ENCODE measurements at regions not wholly inside any gene's neighbourhood (a gene's known extent, or its start where the extent isn't known, plus 50 kb on each side); places are given as distances from the start of the nearest gene placed in this dataset.

GRCh38 chr10:129136951-129137350 lies 330.1 kb upstream of the MGMT start:
- Histone ChIP-seq H2BK15ac (ENCODE audit: low read length) (no peak overlapping the region), H3K4ac (ENCODE audit: low read length) (no peak overlapping the region), H3K4me1 (ENCODE audit: control insufficient read depth in 2 of 2, insufficient read depth in 1 of 2, low read depth in 1 of 2, low read length in 2 of 2) (peaks cover 0 to 2% of the 10 kb centered on the region in 2 donors), H3K27ac (replicated peaks; ENCODE audit: low read length) (no peak overlapping the region), H2AFZ (ENCODE audit: low read length) (no peak overlapping the region), H3K79me1 (ENCODE audit: low read depth, low read length) (no peaks in the 10 kb centered on the region), H3K4me2 (ENCODE audit: insufficient read depth, low read length, poor library complexity, severe bottlenecking) (no peak overlapping the region), H3K9ac (ENCODE audit: low read depth, low read length, poor library complexity) (no peak overlapping the region), H3K14ac (ENCODE audit: low read length) (no peak overlapping the region), H3K36me3 (replicated peaks in 1 of 2; ENCODE audit: control insufficient read depth in 2 of 2, insufficient read depth in 2 of 2, low read length in 2 of 2) (no peaks in the 10 kb centered on the region), H3K18ac (ENCODE audit: low read length) (no peak overlapping the region), H2AK5ac (ENCODE audit: low read depth, low read length) (no peak overlapping the region), H4K91ac (ENCODE audit: low read depth, low read length, poor library complexity) (no peak overlapping the region), H3K23ac (ENCODE audit: low read depth, low read length, poor library complexity) (no peak overlapping the region), H2BK5ac (ENCODE audit: low read length) (no peak overlapping the region), H4K8ac (ENCODE audit: low read depth, low read length) (no peak overlapping the region), H2BK120ac (ENCODE audit: low read depth, low read length) (no peak overlapping the region), H2BK12ac (ENCODE audit: low read length) (no peak overlapping the region), H3K4me3 (ENCODE audit: low read length in 2 of 2) (no peak overlapping the region), H3K27me3 (ENCODE audit: control insufficient read depth in 3 of 3, insufficient read depth in 3 of 3, low read depth in 1 of 3, low read length in 3 of 3) (no peaks in the 10 kb centered on the region), H3K9me3 (replicated peaks in 1 of 2; ENCODE audit: control insufficient read depth in 2 of 2, insufficient read depth in 1 of 2, low read depth in 1 of 2, low read length in 2 of 2) (no peaks in the 10 kb centered on the region)
- no peak for DNase-seq (ENCODE audit: low spot score)
- no CpG with 5 or more reads among the region's 19 CpGs for WGBS, 2 donors (ENCODE audit: extremely low coverage in 2 of 2, insufficient read length in 2 of 2, insufficient replicate concordance in 1 of 2)

- Histone ChIP-seq H3K4me3 (ENCODE audit: low read length in 2 of 2) (no peak overlapping the region), H2BK12ac (ENCODE audit: low read length) (no peak overlapping the region), H3K9ac (ENCODE audit: low read depth, low read length, poor library complexity) (no peak overlapping the region), H3K27me3 (ENCODE audit: control insufficient read depth in 3 of 3, insufficient read depth in 3 of 3, low read depth in 1 of 3, low read length in 3 of 3) (no peaks in the 10 kb centered on the region), H2AK5ac (ENCODE audit: low read depth, low read length) (no peak overlapping the region), H3K14ac (ENCODE audit: low read length) (no peak overlapping the region), H4K8ac (ENCODE audit: low read depth, low read length) (no peak overlapping the region), H3K4me2 (ENCODE audit: insufficient read depth, low read length, poor library complexity, severe bottlenecking) (no peak overlapping the region), H3K4me1 (ENCODE audit: control insufficient read depth in 2 of 2, insufficient read depth in 1 of 2, low read depth in 1 of 2, low read length in 2 of 2) (no peaks in the 10 kb centered on the region), H3K4ac (ENCODE audit: low read length) (no peak overlapping the region), H3K18ac (ENCODE audit: low read length) (no peak overlapping the region), H3K79me1 (ENCODE audit: low read depth, low read length) (no peaks in the 10 kb centered on the region), H3K23ac (ENCODE audit: low read depth, low read length, poor library complexity) (no peak overlapping the region), H3K9me3 (replicated peaks in 1 of 2; ENCODE audit: control insufficient read depth in 2 of 2, insufficient read depth in 1 of 2, low read depth in 1 of 2, low read length in 2 of 2) (no peaks in the 10 kb centered on the region), H2BK120ac (ENCODE audit: low read depth, low read length) (no peak overlapping the region), H3K27ac (replicated peaks; ENCODE audit: low read length) (no peak overlapping the region), H2BK5ac (ENCODE audit: low read length) (no peak overlapping the region), H2BK15ac (ENCODE audit: low read length) (no peak overlapping the region), H3K36me3 (replicated peaks in 1 of 2; ENCODE audit: control insufficient read depth in 2 of 2, insufficient read depth in 2 of 2, low read length in 2 of 2) (no peaks in the 10 kb centered on the region), H2AFZ (ENCODE audit: low read length) (no peak overlapping the region), H4K91ac (ENCODE audit: low read depth, low read length, poor library complexity) (no peak overlapping the region)
- DNase-seq (ENCODE audit: low spot score) = no peak
- no CpG with 5 or more reads among the region's 18 CpGs for WGBS, 2 donors (ENCODE audit: extremely low coverage in 2 of 2, insufficient read length in 2 of 2, insufficient replicate concordance in 1 of 2)
These were observed 325.8 kb upstream of the MGMT start for GRCh38 chr10:129140921-129141885.

- WGBS, 2 donors (ENCODE audit: extremely low coverage in 2 of 2, insufficient read length in 2 of 2, insufficient replicate concordance in 1 of 2) = no CpG with 5 or more reads among the region's 1 CpG
- H3K14ac ChIP-seq (ENCODE audit: low read length) = no peak overlapping the region
- H4K91ac ChIP-seq (ENCODE audit: low read depth, low read length, poor library complexity) = no peak overlapping the region
- no peak overlapping the region for H2BK12ac ChIP-seq (ENCODE audit: low read length)
- no peak overlapping the region for H3K9ac ChIP-seq (ENCODE audit: low read depth, low read length, poor library complexity)
- H3K79me1 ChIP-seq (ENCODE audit: low read depth, low read length) = no peaks in the 10 kb centered on the region
- no peaks in the 10 kb centered on the region for H3K27me3 ChIP-seq (ENCODE audit: control insufficient read depth in 3 of 3, insufficient read depth in 3 of 3, low read depth in 1 of 3, low read length in 3 of 3)
- no peak for DNase-seq (ENCODE audit: low spot score)
- H3K4me3 ChIP-seq (ENCODE audit: low read length in 2 of 2) = no peak overlapping the region
- no peak overlapping the region for H4K8ac ChIP-seq (ENCODE audit: low read depth, low read length)
- no peak overlapping the region for H2AFZ ChIP-seq (ENCODE audit: low read length)
- H3K4ac ChIP-seq (ENCODE audit: low read length) = no peak overlapping the region
- no peak overlapping the region for H2BK15ac ChIP-seq (ENCODE audit: low read length)
- no peak overlapping the region for H3K27ac ChIP-seq (replicated peaks; ENCODE audit: low read length)
- no peaks in the 10 kb centered on the region for H3K4me1 ChIP-seq (ENCODE audit: control insufficient read depth in 2 of 2, insufficient read depth in 1 of 2, low read depth in 1 of 2, low read length in 2 of 2)
- H3K18ac ChIP-seq (ENCODE audit: low read length) = no peak overlapping the region
- no peak overlapping the region for H2AK5ac ChIP-seq (ENCODE audit: low read depth, low read length)
- no peak overlapping the region for H2BK5ac ChIP-seq (ENCODE audit: low read length)
- H3K23ac ChIP-seq (ENCODE audit: low read depth, low read length, poor library complexity) = no peak overlapping the region
- no peak overlapping the region for H2BK120ac ChIP-seq (ENCODE audit: low read depth, low read length)
- H3K4me2 ChIP-seq (ENCODE audit: insufficient read depth, low read length, poor library complexity, severe bottlenecking) = no peak overlapping the region
- H3K9me3 ChIP-seq (replicated peaks in 1 of 2; ENCODE audit: control insufficient read depth in 2 of 2, insufficient read depth in 1 of 2, low read depth in 1 of 2, low read length in 2 of 2) = peaks cover 0 to 5% of the 10 kb centered on the region in 2 donors
- no peaks in the 10 kb centered on the region for H3K36me3 ChIP-seq (replicated peaks in 1 of 2; ENCODE audit: control insufficient read depth in 2 of 2, insufficient read depth in 2 of 2, low read length in 2 of 2)
These were observed 315.8 kb upstream of the MGMT start for GRCh38 chr10:129151281-129151680.

- H2AFZ ChIP-seq (ENCODE audit: low read length) = no peak overlapping the region
- H3K4me1 ChIP-seq (ENCODE audit: control insufficient read depth in 2 of 2, insufficient read depth in 1 of 2, low read depth in 1 of 2, low read length in 2 of 2) = peaks cover 1 to 4% of the 10 kb centered on the region in 2 donors
- no peak overlapping the region for H2BK120ac ChIP-seq (ENCODE audit: low read depth, low read length)
- H3K23ac ChIP-seq (ENCODE audit: low read depth, low read length, poor library complexity) = no peak overlapping the region
- no peak overlapping the region for H3K9ac ChIP-seq (ENCODE audit: low read depth, low read length, poor library complexity)
- no peak overlapping the region for H4K8ac ChIP-seq (ENCODE audit: low read depth, low read length)
- no peak overlapping the region for H3K4ac ChIP-seq (ENCODE audit: low read length)
- no peaks in the 10 kb centered on the region for H3K36me3 ChIP-seq (replicated peaks in 1 of 2; ENCODE audit: control insufficient read depth in 2 of 2, insufficient read depth in 2 of 2, low read length in 2 of 2)
- H3K18ac ChIP-seq (ENCODE audit: low read length) = no peak overlapping the region
- no peak overlapping the region for H3K4me2 ChIP-seq (ENCODE audit: insufficient read depth, low read length, poor library complexity, severe bottlenecking)
- peaks cover 0 to 3% of the 10 kb centered on the region in 2 donors for H3K9me3 ChIP-seq (replicated peaks in 1 of 2; ENCODE audit: control insufficient read depth in 2 of 2, insufficient read depth in 1 of 2, low read depth in 1 of 2, low read length in 2 of 2)
- H2AK5ac ChIP-seq (ENCODE audit: low read depth, low read length) = no peak overlapping the region
- H3K14ac ChIP-seq (ENCODE audit: low read length) = no peak overlapping the region
- no peaks in the 10 kb centered on the region for H3K27me3 ChIP-seq (ENCODE audit: control insufficient read depth in 3 of 3, insufficient read depth in 3 of 3, low read depth in 1 of 3, low read length in 3 of 3)
- no peak overlapping the region for H3K4me3 ChIP-seq (ENCODE audit: low read length in 2 of 2)
- WGBS, 2 donors (ENCODE audit: extremely low coverage in 2 of 2, insufficient read length in 2 of 2, insufficient replicate concordance in 1 of 2) = no CpG with 5 or more reads among the region's 2 CpGs
- no peaks in the 10 kb centered on the region for H3K79me1 ChIP-seq (ENCODE audit: low read depth, low read length)
- H4K91ac ChIP-seq (ENCODE audit: low read depth, low read length, poor library complexity) = no peak overlapping the region
- H3K27ac ChIP-seq (replicated peaks; ENCODE audit: low read length) = no peak overlapping the region
- DNase-seq (ENCODE audit: low spot score) = no peak
- H2BK5ac ChIP-seq (ENCODE audit: low read length) = no peak overlapping the region
- H2BK15ac ChIP-seq (ENCODE audit: low read length) = no peak overlapping the region
- no peak overlapping the region for H2BK12ac ChIP-seq (ENCODE audit: low read length)
These were observed 310.6 kb upstream of the MGMT start for GRCh38 chr10:129156406-129156805.

Measured in neuronal stem cell (in vitro differentiated cells).